CD14-positive monocyte (primary cell): ENCODE measurements at regions not wholly inside any gene's neighbourhood (a gene's known extent, or its start where the extent isn't known, plus 50 kb on each side); places are given as distances from the start of the nearest gene placed in this dataset.
"Not testable (repeated sequence)": the region's sequence is repeated elsewhere in the genome, so short reads cannot be mapped to it uniquely, and the experiment has no call there.

Experiments
- DNase-seq, 3 donors: peaks; one replicate each; pipeline ENCODE4 v3.0.0-alpha.2; 2011 to 2022
- H2AFZ ChIP-seq: 2 replicates; pipeline ENCODE4 v1.6.0; 2012; ENCODE audit warnings: mild to moderate bottlenecking, low read depth, low read length, inconsistent platforms; ENCODE audit not compliant: insufficient read depth, poor library complexity, severe bottlenecking
- H3K27ac ChIP-seq, 2 donors: 1 replicate in 1 of 2; 2 replicates in 1 of 2; pipeline ENCODE4 v1.5.1; 2012 to 2013; ENCODE audit warnings: low read length in 2 of 2, control low read depth in 1 of 2, inconsistent platforms in 1 of 2, low read depth in 1 of 2, mild to moderate bottlenecking in 1 of 2
- H3K27me3 ChIP-seq, 2 donors: one replicate each; pipeline versions ENCODE4 v1.6.0 to v1.6.1; 2011 to 2013; ENCODE audit warnings: low read length in 2 of 2; ENCODE audit not compliant: control insufficient read depth in 2 of 2, insufficient read depth in 2 of 2
- H3K36me3 ChIP-seq, 2 donors: replicated peaks in 1 of 2; 1 replicate in 1 of 2; 2 replicates in 1 of 2; pipeline versions ENCODE4 v1.5.1 to v1.6.1; 2012 to 2013; ENCODE audit warnings: low read length in 2 of 2, control low read depth in 1 of 2, inconsistent platforms in 1 of 2, mild to moderate bottlenecking in 1 of 2; ENCODE audit not compliant: insufficient read depth in 2 of 2, control insufficient read depth in 1 of 2
- H3K4me1 ChIP-seq, 2 donors: 1 replicate in 1 of 2; 2 replicates in 1 of 2; pipeline versions ENCODE4 v1.5.1 to v1.6.1; 2012 to 2013; ENCODE audit warnings: low read length in 2 of 2, control low read depth in 1 of 2, inconsistent platforms in 1 of 2, mild to moderate bottlenecking in 1 of 2, moderate library complexity in 1 of 2; ENCODE audit not compliant: insufficient read depth in 2 of 2, control insufficient read depth in 1 of 2
- H3K4me2 ChIP-seq: replicated peaks from 2 replicates; pipeline ENCODE3; 2012; ENCODE audit warnings: low read length, moderate library complexity, mild to moderate bottlenecking; ENCODE audit not compliant: poor library complexity, severe bottlenecking; ENCODE audit errors: extremely low read depth
- H3K4me3 ChIP-seq, 3 experiments: fragments of 200-600 bp in 1 of 3; sonication (generic) in 1 of 3; replicated peaks in 1 of 3; 1 replicate in 2 of 3; 2 replicates in 1 of 3; pipeline ENCODE4 v1.5.1; 2011 to 2013; ENCODE audit warnings: low read length in 3 of 3, mild to moderate bottlenecking in 3 of 3, control low read depth in 2 of 3, low read depth in 2 of 3, inconsistent platforms in 1 of 3, moderate library complexity in 1 of 3
- H3K79me2 ChIP-seq: 2 replicates; pipeline ENCODE4 v1.6.0; 2012; ENCODE audit warnings: mild to moderate bottlenecking, control low read depth, inconsistent platforms, low read length, moderate library complexity; ENCODE audit not compliant: insufficient read depth
- H3K9ac ChIP-seq: 2 replicates; pipeline ENCODE4 v1.6.0; 2017; ENCODE audit warnings: low read length, mild to moderate bottlenecking; ENCODE audit not compliant: insufficient read depth, poor library complexity, severe bottlenecking
- H3K9me3 ChIP-seq, 2 donors: replicated peaks in 1 of 2; 1 replicate in 1 of 2; 2 replicates in 1 of 2; pipeline versions ENCODE4 v1.5.1 to v1.6.1; 2012 to 2013; ENCODE audit warnings: low read length in 2 of 2, control low read depth in 1 of 2; ENCODE audit not compliant: control insufficient read depth in 1 of 2, insufficient read depth in 1 of 2
- H4K20me1 ChIP-seq: 2 replicates; pipeline ENCODE4 v1.6.0; 2012; ENCODE audit warnings: mild to moderate bottlenecking, low read length, control low read depth, moderate library complexity; ENCODE audit not compliant: insufficient read depth
- H3K27ac Mint-ChIP-seq, 7 donors: one replicate each; pipeline ENCODE4 v1.8.0; 2020; ENCODE audit warnings: mild to moderate bottlenecking in 7 of 7, mixed read lengths in 7 of 7, moderate library complexity in 6 of 7, inconsistent platforms in 2 of 7
- H3K27me3 Mint-ChIP-seq, 3 donors: one replicate each; pipeline ENCODE4 v1.8.0; 2021 to 2022; ENCODE audit warnings: low read depth in 3 of 3, mild to moderate bottlenecking in 3 of 3, mixed read lengths in 3 of 3, moderate library complexity in 3 of 3, inconsistent platforms in 1 of 3
- H3K36me3 Mint-ChIP-seq, 2 donors: one replicate each; pipeline ENCODE4 v1.8.0; 2020; ENCODE audit warnings: mixed read lengths in 2 of 2, inconsistent platforms in 1 of 2, mild to moderate bottlenecking in 1 of 2
- H3K4me1 Mint-ChIP-seq: one replicate; pipeline ENCODE4 v1.8.0; 2020; ENCODE audit warnings: mild to moderate bottlenecking, mixed read lengths
- H3K4me3 Mint-ChIP-seq, 2 donors: one replicate each; pipeline ENCODE4 v1.8.0; 2020; ENCODE audit warnings: mild to moderate bottlenecking in 2 of 2, mixed read lengths in 2 of 2, moderate library complexity in 1 of 2
- H3K9me3 Mint-ChIP-seq, 7 donors: one replicate each; pipeline ENCODE4 v1.8.0; 2020 to 2022; ENCODE audit warnings: mixed read lengths in 7 of 7, mild to moderate bottlenecking in 6 of 7, moderate library complexity in 6 of 7, inconsistent platforms in 2 of 7
- CTCF ChIP-seq: fragments of 200-600 bp; IDR thresholded peaks from one replicate; pipeline ENCODE4 v1.8.0; 2022; ENCODE audit warnings: antibody characterized with exemption, mild to moderate bottlenecking
- WGBS: methylation state at CpG from one replicate; pipeline ENCODE4 v1.1.5; 2013; ENCODE audit warnings: missing lambda C conversion rate; ENCODE audit not compliant: insufficient coverage; 5-methylcytosine and 5-hydroxymethylcytosine counted together
- intact Hi-C, 2 donors: fragments of 100-400 bp; cut with micrococcal nuclease; formaldehyde crosslinking; loops; one replicate each; pipeline versions ENCODE4 v1.15.0 to v1.15.1; 2023

- TF ChIP-seq CTCF, result no peak
- Histone ChIP-seq H3K4me2 (no peak overlapping the region), H3K4me1 (no peaks in the 10 kb centered on the region), H3K4me3 (no peak overlapping the region), H3K79me2 (no peaks in the 10 kb centered on the region), H3K27ac (no peak overlapping the region), H3K27me3 (no peaks in the 10 kb centered on the region), H2AFZ (no peak overlapping the region), H3K9ac (no peak overlapping the region), H3K9me3 (peaks cover 10 to 24% of the 10 kb centered on the region in 2 donors), H3K36me3 (peaks cover 69 to 96% of the 10 kb centered on the region in 2 donors), H4K20me1 (peaks cover 5% of the 10 kb centered on the region)
- H3K9me3 Mint-ChIP-seq, result peaks cover 8 to 27% (median 15%) of the 10 kb centered on the region in 7 donors
- no peak overlapping the region for H3K4me3 Mint-ChIP-seq
- H3K36me3 Mint-ChIP-seq, result peaks cover 74 to 89% of the 10 kb centered on the region in 2 donors
- no peak for DNase-seq
- intact Hi-C loops, result no loop called here
- H3K27me3 Mint-ChIP-seq, result no peaks in the 10 kb centered on the region
- H3K4me1 Mint-ChIP-seq, result no peaks in the 10 kb centered on the region
- WGBS, result no CpG with 5 or more reads among the region's 2 CpGs
- H3K27ac Mint-ChIP-seq, result no peak overlapping the region
Observed at GRCh38 chr12:100083308-100083707, 59.4 kb downstream of the BLTP3B start.

DNA sequence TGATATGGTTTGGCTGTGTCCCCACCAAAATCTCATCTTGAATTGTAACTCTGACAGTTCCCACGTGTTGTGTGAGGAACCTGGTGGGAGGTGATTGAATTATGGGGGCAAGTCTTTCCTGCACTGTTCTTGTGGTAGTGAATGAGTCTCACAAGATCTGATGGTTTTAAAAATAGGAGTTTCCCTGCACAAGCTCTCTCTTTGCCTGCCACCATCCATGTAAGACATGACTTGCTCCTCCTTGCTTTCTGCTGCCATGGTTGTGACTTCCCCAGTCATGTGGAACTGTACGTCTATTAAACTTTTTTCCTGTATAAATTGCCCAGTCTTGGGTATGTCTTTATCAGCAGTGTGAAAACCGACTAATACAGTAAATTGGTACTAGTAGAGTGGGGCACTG, 63.9 kb downstream of the BLTP3B start:
- peak overlapping the region in 1 of 7 donors; percentile 49 for H3K27ac Mint-ChIP-seq
- H3K79me2 ChIP-seq, H3K4me1 ChIP-seq, H3K4me3 Mint-ChIP-seq, H3K4me2 ChIP-seq, H3K9ac ChIP-seq, H3K27ac ChIP-seq, intact Hi-C loops, DNase-seq, H4K20me1 ChIP-seq, H3K4me3 ChIP-seq, H3K27me3 ChIP-seq, H3K27me3 Mint-ChIP-seq, H2AFZ ChIP-seq, H3K4me1 Mint-ChIP-seq: not testable (repeated sequence)
- H3K36me3 Mint-ChIP-seq, result peaks cover 65 to 79% of the 10 kb centered on the region in 2 donors
- peaks cover 8 to 27% (median 15%) of the 10 kb centered on the region in 7 donors for H3K9me3 Mint-ChIP-seq
- Histone ChIP-seq H3K9me3 (peaks cover 10 to 24% of the 10 kb centered on the region in 2 donors), H3K36me3 (peaks cover 52 to 86% of the 10 kb centered on the region in 2 donors)
- WGBS, result 100% methylated on average over 3 of the region's 3 CpGs
